HG03342 (cell line): ENCODE measurements at regions not wholly inside any gene's neighbourhood (a gene's known extent, or its start where the extent isn't known, plus 50 kb on each side); places are given as distances from the start of the nearest gene placed in this dataset.

Experiments
- ATAC-seq: cut with Tn5 transposase; IDR thresholded peaks from one replicate; pipeline ENCODE4 v1.9.1; 2021; ENCODE audit warnings: mild to moderate bottlenecking, moderate library complexity; ENCODE audit not compliant: unreplicated experiment

GRCh38 chr20:48070991-48071652 lies 285.8 kb upstream of the SULF2 start:
- ATAC-seq: no peak

DNA sequence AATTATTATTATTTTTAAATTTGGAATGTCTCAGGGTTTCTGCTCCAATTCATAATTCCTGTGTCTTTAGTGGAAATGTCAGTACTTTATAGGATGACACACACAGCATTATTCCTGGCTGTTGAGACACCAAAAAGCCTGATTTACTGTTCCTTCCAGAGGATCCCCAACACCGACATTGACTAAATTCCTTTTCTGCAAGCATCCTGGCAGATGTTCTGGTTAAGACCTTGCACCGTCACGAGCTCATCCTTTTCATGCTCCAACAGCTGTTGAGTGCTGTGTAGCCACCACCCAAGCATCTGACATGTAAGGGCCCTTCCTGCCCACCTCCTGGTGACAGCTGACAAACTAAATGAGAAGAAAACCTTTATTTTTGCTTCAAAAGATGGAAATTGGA lies 284.3 kb upstream of the SULF2 start:
- ATAC-seq: no peak

DNA sequence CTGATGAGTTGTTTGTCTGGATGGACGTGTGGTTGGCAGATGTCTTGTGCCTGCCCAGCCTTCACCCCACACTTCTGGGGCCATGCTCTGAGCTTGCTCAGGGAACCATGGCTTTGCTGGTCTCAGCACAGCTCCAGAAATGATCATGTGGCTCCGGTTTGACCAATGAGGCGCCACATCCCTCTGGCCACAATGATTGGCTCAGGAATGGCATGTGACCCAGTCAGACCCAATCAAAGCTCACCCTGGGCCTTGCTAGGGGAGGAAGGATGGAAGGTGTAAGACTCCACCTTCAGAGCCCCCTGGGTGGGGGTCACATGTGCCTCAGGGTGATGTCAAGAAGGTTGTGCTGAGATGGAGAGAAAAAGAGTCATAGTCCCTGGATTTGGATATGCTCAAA lies 281.6 kb upstream of the SULF2 start:
- no peak for ATAC-seq

GRCh38 chr20:48066246-48066645 lies 281.0 kb upstream of the SULF2 start:
- ATAC-seq: no peak

DNA sequence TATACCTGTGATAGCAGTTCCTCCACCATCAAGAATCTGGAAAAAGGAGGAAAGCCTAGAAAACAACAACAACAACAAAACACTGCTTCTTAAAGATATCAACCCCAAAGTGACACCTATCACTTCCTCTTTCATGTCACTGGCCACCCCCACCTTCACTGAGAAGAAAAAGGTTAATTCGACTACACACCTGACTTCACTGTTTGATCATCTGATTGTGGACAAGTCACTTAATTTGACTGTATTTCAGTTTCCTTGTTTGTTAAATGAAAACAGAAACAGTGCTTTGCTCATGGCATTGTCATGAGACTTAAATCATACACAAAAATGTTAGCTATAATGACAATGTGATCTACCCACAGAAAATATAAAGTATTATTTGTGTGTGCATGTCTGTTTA lies 280.6 kb upstream of the SULF2 start:
- no peak for ATAC-seq

- no peak for ATAC-seq
Measured at GRCh38 chr20:48064929-48065328, 279.6 kb upstream of the SULF2 start.

- no peak for ATAC-seq
Measured at GRCh38 chr20:48060841-48061720, 275.8 kb upstream of the SULF2 start.

GRCh38 chr20:48058611-48059559 lies 273.6 kb upstream of the SULF2 start:
- ATAC-seq: no peak

DNA sequence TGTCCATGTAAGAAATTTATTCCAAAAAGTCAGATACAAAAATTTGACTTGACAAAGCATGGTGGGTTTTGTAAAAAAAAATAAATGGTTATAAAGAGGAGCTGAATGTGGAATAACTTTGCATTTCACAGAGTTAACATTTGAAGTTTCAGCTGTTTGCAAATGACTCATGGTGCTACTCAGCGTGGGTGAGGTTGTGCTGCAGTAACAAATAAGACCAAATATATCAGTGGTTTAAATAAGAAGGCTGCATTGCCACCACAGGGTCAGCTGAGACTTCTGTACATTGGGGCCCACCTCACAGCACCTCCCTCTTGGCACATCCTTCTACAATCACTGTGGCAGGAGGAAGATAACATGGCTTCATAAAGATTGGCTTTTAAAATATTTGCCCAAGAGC lies 272.5 kb upstream of the SULF2 start:
- ATAC-seq: no peak

GRCh38 chr20:48057251-48057650 lies 272.0 kb upstream of the SULF2 start:
- ATAC-seq: no peak

DNA sequence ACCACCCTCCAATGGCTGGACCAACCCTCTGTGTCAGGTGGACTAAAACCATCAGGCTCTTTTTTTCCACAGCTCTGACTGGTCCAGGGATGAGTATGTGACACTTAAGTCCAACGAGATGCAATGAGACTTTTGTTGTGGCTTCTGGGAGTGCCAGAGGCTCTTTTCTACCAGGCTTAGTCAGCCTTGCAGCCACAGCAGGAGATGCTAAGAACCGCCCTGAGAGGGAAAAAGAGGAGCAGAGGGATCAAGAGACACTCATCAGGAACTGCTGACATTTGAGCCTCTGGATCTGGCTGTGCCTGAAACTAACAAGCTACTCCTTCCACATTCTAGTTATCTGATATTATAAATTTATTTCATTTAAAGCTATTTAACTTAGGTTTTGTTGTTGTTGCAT lies 270.9 kb upstream of the SULF2 start:
- ATAC-seq: no peak

- ATAC-seq: no peak
Measured at GRCh38 chr20:48054051-48054450, 268.8 kb upstream of the SULF2 start.

- ATAC-seq: no peak
Measured at GRCh38 chr20:48052475-48052835, 267.2 kb upstream of the SULF2 start.

DNA sequence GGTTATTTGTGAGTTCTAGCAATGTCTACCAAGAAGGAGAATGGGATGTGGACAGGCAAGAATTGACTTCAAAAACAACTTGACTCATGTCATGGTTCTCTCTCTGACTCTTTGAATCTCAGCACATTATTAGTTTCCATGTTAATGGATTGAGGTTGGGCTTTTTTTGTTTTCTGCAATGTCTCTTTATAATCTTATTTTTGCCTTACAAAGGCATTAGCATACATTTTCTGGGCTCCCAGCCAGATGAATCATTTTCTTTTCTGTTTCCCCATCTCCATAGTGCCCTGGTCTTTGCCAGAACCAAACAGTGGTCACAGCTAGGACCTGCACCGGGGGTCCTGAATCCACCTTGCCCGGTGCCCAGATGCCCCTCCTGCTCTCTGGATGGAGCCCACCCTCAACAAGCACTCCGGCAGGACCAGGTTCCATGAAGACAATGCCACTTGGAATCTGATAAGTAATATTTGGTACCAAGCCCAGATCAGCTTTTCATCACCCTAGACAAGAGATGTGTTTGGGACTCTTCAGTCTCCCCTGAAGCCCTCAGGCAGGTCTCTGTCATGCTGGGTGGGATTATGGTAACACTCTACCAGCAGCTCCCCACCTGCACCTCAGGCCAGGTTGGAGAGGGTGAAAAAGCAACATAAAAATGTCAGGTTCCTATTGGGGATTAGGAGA lies 266.7 kb upstream of the SULF2 start:
- ATAC-seq: no peak

DNA sequence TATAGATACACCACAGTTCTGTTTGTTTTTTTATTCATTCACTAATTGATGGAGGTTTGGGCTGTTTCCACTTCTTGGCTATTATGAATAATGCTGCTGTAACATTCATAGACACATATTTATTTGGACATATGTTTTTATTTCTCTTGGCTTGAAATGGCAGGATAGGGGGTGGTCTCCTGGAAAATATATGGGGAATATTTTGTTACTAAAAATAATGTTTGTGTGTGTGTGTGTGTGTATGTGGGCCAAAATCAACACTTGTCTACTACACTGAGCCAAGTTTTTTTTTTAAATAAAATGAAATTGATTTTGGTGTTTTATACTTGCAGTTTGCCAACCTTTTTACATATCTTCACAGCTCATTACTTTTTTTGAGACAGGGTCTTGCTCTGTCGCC lies 264.4 kb upstream of the SULF2 start:
- no peak for ATAC-seq

GRCh38 chr20:48049171-48049570 lies 263.9 kb upstream of the SULF2 start:
- no peak for ATAC-seq

DNA sequence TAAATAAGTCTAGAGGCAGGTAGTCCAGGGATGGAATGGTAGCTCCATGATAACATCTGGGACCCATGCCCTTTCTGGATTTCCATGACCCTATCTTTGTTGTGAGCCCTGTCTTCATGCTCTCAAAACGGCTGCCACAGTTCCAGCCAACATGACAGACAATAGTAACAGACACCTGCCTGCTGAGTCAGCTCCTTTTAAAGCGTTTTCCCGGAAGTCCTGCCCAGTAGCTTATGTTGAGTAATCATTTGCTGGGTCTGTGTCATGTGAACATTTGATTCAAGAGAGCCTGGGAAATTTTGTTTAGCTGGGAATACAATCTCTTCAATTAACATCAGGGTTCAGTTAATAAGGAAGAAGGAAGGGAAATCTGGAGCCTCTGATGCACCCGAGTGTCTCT lies 262.2 kb upstream of the SULF2 start:
- ATAC-seq: no peak

- no peak for ATAC-seq
Measured at GRCh38 chr20:48042628-48043027, 257.3 kb upstream of the SULF2 start.

- ATAC-seq: no peak
Measured at GRCh38 chr20:48041078-48041780, 255.9 kb upstream of the SULF2 start.

- no peak for ATAC-seq
Measured at GRCh38 chr20:48040491-48040890, 255.2 kb upstream of the SULF2 start.
